Central memory CD4-positive, alpha-beta T cell (primary cell): ENCODE measurements at regions not wholly inside any gene's neighbourhood (a gene's known extent, or its start where the extent isn't known, plus 50 kb on each side); places are given as distances from the start of the nearest gene placed in this dataset.

Source experiments
- DNase-seq: peaks from one replicate; pipeline ENCODE4 v3.0.0; 2022

DNA sequence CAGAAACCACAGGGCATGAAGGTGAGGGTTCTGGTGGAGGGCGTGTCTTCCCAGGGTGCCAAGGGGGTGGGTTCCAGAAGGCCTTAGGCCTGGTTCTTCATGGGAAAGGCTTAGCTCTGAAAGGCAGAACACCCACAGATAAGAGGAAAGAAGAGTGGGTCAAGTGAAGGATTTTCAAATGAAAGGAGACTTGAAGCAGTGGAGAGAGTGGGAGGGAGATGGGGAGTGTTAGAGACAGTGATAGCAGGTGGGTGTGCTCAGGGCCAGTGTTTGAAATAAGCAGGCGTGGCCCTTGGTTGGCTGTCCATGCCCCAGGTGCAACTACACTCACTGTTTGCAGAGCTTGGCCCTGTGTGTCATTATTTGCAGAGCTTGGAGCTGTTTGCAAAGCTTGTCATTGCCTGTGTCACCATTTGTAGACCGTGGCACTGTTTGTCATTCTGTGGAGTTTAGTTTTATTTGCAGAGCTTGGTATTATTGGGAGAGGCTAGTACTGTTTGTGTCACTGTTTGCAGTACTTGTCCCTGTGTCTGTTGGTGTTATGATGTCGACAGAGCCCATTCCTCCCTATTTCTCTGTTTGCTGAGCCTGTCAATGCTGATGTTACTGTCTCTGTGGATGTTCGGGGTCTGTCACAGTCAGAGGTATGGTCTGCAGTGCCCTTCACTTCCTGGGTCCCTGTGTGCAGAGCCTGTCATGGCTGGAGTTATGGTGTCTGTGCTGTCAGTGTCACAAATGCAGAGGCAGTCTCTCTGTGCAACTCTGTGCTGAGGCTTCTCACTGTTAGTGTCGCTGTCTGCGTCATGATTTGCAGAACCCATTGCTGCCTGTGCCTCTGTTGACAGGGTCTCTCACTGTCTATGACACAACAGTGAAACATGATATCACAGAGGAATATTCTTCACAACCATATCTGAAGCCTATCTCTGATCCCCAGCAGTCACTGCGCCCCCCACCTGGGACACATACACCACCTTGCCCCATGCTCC, 127.7 kb upstream of the LRFN2 start:
- no peak for DNase-seq

DNA sequence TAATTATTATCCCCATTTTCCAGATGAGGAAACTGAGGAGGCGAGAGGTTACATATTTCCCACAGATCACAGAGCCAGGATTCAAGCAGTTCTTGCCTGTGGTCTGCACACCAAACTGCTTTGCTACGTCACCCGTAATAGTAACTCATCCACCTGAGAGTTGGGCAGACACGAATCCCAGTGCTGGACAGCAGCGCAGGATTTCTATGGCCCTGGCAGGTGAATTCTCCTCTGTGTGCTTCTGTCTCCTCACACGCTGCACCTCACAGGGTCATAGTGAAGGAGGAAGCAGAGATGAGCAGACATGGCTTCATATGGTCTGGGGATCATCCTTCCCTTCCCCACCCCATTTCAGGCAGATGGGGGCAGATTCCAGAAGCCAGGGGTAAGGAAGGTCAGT, 127.0 kb upstream of the LRFN2 start:
- no peak for DNase-seq

DNA sequence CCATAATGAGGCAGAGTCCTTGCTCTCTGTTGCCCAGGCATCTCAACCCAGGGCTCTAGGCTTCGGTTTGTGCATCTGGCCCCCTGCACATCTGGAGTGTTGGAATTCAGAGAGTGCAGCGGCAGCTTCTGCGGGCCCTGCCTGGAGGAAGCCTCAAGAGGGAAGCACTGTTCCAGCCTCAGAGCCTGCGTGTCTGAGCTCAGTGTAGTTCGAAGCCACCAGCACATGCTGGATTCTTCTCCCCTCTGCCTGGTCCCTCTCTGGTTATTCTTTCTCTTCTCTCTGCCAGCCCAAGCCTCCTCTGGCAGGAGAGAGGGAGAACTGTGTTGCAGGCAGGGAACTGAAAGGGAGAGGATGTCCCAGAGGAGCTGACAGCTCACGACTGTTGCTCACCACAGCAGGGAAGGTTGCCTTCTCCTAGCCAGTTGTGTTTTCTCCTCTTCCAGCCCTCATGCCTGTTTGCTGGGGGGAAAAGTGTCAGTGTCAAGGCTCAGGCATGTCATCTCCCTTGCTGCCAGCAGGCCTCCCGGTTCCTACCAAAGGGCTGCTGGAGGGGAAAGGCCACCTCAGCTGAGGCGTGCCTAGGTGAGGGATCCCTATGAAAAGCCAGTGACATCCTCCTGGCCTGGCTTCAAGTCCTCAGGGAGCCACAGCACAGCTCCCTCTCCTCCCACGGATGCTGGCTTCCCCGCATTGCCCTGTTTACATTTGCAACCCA, 126.0 kb upstream of the LRFN2 start:
- DNase-seq, result no peak

DNA sequence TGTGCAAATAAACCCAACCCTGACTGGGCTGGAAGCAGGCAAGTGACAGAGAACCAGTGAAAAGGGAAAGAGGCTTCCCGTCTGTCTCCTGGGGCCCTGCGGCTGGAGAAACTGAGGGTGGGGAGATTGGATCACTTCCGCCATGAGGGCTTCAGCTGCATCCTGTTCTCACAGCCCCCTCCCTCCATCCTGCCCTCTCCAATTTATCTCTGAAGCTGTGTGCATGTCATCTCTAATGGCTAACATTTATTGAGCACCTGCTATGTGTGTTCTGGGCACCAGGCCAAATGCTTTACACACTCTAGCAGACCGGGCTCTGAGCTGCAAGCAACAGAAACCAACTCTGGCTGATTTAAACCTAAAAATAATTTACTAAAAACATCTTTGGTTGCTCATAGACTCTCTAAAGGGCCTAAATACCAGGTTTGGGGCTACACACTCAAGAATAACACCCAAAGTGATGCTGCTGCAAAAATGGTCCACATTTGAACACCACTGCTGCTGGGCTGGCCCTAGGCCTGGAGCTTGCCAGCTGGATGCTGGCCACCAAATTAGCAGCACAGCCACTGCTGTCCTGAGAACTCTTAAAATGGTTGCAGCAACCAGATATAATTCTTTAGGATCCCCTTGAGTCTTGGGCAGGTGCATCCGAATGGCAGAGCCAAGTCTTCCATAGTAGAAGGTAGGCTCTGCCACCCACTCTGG, 123.6 kb upstream of the LRFN2 start:
- DNase-seq, result no peak

DNA sequence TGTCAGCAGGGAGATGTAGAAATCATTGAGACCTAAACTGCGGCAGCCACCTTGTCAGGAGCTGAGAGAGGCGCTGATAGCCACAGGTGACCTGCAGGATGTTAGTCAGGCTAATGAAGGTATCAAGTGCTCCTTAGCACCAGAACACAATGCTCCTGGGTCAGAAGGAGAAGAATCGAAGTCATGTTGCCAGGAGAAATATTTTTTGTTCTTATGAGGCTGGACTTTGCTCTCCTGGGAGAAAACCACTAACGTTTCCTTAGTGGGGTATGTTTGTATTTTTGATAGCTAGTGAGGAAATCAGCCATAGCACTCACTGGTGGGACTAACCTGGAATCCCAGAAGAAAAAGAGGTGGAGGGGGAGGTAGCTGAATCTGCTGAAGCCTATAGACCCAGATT, 120.9 kb upstream of the LRFN2 start:
- DNase-seq, result no peak

DNA sequence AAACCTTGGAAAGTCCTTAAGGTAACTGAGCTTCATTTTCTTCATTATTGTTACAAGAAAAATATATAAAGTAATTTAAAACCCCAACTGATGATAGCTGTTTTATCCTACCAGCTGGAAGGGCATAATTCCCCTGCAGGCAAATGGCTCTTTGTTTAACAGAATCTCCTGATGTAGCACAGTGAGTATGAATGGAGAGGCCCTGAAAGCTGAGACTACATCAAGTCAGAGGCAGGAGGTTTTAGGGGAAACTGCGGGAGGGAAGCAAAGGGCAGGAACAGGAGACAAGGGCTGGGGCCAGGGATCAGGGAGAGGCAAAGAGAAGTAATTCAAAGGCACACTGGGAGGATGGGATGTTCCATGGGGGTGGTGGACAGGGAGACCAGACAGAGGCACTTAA, 119.0 kb upstream of the LRFN2 start:
- DNase-seq, result no peak

DNA sequence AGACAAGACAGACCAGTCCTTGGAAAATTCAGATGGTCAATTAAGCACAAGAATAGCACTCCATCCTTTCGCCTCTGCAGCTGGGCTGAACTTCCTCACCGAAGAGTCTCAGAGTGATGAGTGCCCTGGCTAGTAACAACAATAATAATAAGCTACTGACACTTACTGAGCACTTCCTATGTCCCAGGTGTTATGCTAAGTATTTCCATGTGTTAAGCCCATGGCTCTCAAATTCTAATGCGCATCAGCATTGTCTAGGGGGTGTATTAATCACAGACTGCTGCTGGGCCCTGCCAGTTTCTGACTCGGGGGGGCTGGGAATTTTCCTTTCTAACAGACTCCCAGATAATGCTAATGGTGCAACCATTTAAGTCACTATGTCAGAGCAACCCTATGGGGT, 118.2 kb upstream of the LRFN2 start:
- DNase-seq, result no peak

DNA sequence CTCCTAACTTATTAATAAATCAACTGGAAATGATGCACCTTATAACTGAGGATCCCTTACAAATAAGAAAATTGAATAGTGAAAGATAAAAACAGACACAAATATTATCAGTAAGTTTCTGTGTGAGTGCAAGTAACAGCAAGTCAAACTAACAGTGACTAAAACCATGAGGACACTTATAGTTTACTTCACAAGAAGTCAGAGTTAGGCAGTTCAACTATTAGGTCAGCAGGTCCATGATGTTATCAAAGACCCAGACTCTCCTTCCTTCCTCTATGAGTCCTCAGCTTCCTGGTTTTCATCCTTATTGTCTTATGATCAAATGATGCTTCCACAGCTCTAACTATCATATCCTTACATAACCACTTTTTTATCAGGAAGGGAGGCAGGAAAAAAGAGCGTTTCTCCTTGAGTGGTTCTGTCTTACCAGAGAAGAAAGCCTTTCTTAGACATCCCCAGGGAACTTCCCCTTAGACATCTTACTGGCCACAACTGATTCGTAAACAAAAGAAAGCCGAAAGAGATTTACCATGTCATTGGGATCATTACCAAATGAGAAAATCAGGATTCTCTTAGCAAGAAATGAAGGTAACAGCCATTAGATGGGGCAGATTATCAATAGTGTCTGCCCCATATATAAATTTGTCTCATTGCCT, 114.3 kb upstream of the LRFN2 start:
- no peak for DNase-seq

DNA sequence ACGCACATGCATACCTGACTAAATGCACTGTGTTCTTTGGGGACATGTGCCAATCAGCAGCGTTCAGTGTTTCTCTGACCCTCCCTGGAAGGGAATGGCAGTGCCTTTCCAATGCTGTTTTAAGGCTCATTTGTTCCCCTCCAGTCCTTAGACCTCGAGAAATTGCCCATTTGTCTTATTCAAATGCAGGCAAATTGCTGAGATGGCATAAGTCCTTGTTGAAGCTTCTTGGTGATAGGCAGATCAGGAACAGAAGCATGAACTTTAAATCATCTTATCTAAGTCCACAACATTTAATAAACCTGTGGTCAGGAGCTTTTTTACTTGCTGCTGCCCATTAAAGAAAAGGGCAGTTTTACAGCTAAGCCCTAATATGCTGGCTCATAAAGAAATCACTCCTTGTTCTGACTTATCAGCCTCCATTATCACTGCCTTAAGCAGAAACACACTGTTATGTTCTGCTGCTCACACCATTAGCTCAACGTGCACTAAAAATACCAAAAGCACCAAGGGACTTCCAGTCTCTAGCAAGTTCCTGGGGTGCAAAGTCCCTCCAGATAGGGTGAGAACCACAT, 112.9 kb upstream of the LRFN2 start:
- no peak for DNase-seq

DNA sequence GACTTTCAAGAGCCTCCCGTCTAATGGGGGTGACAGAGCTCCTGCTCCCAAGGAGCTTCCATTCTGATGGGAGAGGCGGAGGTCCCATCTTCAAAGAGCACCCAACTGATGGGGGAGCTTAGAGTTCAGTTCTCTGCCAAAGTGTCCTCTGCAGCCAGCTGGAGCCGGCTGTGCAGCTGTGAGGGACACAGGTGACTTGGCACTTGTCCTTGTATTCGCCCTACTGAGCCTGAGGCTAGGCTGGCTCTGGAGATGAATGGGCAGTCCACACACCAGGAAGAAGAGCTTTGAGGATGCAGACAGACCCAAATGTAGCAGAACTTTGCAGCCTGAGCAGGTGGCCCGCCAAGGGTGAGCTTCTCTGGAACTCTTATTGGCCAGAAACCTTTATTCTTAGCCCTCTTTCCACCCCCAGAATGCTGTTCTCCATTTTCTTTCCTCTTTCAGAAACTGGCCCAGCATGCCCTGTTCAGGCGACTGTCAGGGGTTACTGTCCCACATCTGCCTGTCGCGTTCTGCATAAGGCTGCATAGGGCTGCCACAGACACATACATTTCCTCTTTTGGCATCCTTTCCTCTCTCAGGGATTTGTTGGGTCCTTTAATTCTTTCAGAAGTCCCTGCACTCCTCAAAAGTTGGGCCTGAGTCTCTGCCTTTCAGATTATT, 108.7 kb upstream of the LRFN2 start:
- DNase-seq, result no peak

DNA sequence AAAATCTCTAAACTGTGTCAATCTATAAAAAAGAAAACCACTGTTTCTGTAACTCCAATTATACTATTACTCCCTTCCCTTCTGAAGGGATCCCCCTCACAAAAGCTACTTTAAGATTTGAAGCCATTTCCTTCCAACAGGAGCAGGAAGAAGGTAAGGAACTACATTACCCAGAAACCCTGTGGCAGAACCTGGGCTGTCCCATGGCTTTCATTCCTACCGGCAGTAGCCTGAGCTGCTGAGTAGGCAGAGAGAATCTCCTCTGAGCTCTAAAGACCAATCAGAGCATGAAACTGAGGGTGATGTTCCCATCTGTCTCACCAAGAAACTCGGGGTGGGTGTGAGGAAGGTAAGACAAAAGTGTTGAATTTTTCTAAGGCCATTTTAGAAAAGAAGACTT, 108.0 kb upstream of the LRFN2 start:
- DNase-seq, result no peak

DNA sequence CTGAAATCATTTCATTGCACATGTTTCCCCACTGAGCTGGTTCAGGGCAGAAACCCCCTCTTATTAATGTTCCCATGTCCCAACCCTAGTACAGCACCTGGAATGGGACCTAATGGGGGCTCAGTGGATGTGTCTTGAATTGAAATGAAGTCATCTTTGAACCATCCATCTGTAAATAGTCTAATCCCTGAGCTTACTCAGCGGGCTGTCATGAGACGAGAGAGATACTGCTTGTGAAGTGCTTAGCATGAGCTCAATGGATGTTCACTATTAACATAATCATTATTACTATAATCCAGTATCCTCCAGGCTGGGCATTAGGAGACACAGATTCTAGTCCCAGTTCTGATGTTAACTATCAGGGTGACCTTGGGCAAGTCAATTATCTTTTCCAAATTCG, 106.6 kb upstream of the LRFN2 start:
- DNase-seq, result no peak

DNA sequence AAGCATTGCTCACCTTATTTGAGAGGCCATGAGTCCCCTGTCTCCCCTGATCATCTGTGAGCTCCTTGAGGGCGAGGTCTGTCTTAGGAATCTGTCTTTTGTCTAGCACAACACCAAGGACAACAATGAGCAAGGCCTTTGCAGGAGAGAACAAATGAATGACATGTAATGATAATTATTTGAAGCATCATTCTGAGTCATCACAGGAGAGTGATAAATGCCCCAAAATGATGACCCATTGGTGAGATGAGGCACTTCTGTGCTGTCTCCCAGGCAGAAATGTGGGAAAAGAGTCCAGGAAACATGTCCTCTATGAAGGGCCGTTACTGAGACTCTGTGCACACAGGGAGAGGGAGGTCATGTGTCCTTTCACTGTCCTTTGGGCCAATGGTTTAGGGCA, 105.2 kb upstream of the LRFN2 start:
- DNase-seq, result no peak

DNA sequence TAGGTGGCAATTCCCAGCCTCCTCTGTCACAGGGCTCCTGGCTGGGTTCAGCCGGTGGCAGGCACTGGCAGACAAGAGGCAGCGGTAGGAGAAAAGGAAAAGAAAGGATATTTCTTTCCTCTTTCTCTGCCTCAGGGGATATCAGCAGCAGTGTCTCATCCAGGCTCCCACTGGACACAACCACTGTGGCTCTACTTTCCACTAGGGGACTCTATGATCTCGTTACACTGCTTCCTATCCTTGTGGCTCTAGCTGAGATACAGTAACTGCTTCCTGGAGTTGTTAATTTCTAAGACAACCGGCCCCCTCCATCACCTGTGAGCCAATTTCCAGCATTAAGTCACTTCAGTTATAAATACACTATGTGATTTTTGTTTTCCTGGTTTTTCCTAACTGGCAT, 102.0 kb upstream of the LRFN2 start:
- no peak for DNase-seq

DNA sequence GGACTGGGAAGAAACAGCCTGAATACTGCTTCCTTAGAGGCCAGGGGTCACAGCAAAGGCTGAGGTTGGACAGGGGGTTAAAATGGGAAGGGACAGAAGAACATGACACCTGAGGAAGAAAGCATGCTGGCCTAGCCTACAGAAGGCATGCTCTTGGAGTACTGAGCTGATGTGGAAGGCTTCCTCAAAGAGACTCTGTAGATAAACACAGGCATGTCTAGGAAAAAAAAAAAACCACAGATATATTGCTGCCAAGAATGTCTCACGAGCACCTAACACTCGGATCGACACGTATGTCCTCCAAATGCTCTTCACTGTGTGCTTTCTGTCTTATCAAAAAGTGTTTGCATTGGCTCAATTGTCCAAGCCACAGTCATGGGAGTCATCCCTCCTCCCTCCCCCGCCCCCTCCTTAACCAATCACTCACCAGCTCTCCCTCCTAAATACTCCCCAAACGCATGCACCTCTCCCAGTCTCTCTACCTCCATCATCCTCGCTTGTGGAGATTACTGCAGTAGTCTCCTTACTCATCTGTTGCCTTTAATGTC, 101.1 kb upstream of the LRFN2 start:
- no peak for DNase-seq

DNA sequence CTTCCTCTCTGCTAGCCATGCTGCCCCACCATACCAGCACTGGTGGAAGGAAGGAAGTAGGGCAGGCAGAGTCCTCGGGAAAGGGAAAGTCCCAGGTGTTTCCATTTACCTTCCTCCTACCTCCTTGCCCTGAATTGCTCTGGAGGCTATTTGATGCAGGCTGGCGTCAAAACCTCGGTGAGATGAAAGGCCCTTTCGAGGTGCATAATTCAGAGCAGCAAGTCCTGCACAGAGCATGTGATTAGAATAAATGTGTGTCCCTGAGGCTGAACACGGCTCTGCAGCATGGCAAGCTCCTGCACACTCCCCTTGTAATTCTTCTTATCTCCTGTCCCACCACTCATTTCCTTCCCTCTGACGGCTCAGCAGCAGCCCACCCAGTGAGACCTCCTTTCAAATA, 98.7 kb upstream of the LRFN2 start:
- DNase-seq, result no peak

DNA sequence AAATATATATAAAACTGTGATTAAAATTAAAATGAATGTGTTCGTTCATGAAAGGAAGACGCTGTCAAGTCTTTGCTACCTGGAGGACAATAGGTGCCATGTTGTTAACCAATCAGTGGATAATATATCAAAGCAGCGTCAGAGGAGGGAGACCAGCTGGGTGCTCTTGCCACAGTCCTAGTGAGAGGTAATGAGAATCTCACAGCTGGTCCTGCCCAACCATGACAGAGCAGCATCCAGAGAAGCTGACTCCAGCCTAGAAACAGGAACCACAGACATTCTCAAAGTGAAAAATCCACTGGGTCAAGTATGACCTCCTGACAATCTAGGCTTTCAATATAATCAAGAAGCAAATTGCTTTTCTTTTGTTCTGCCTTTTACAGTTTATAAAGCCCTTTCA, 94.5 kb upstream of the LRFN2 start:
- no peak for DNase-seq

DNA sequence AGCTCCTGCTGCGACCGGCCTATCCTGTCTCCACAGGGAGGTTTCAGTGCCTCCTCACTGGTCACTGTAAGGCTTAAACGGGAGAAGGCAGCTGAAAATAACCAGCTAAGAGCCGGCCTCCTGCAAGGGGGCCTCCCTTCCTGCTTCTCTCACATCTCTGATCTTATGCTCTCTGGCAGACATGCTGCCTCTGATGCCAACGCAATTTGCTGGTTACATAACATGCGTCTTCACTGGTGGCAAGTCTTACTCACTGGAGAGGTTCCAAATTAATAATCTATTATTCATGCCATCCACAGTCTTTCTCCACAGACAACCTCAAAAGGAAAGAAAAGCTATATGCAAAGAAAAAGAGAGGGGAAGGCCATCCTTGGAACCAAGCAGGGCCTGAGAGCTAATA, 91.8 kb upstream of the LRFN2 start:
- DNase-seq, result no peak

DNA sequence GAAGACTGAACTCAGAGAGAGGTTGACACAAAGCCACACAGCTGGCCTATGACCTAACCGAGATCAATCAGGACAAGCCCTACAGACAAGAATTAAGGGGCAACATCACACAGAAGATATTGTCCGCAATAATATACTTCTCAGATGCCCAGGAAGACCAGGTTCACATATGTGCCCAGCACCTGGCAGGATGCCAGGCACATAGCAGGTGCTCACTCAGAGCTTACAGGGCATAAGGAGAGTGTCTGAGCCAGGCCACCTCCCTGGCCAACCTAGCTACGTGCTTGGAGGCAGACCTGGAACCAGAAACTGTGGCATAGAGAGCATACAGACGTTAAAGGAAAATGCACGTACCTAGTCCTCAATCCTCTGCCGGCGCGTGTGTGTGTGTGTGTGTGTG, 87.0 kb upstream of the LRFN2 start:
- DNase-seq, result no peak

DNA sequence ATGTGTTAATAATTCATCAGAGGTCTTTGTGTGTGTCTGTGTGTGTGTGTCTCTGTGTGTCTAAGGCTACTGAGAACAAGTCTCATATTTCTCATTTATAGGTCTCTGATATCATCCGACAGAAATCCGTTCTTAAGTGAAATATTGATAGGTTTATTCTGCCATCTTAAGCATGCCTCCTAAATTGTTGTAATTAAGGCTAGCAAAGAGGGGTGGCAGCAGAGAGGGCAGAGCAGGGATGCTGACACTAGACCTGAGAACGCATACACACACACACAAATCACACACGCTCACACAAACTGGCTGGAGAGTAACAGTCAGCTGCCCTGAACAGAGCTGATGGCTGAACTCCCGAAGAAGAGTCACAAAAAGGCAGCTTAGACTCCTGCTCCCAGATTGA, 84.9 kb upstream of the LRFN2 start:
- DNase-seq, result no peak

DNA sequence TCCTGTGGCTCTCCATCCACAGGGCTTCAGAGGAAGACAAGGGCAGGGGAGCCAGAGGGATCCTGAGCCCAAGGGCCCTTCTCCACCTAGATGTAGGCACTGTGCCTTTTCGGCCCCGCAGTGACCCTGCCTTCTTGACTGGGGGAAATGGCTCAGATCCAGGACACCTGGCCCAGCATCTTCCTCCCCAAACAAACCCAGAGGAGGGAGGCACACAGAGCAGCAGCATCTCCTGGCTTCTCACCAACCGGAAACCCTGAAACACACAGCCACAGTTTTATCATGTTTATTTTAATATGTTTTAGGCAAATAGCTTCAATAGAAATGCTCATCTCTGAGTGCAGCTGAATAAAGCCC, 84.5 kb upstream of the LRFN2 start:
- DNase-seq, result no peak
